22Rv1 (cell line): ENCODE measurements at regions not wholly inside any gene's neighbourhood (a gene's known extent, or its start where the extent isn't known, plus 50 kb on each side); places are given as distances from the start of the nearest gene placed in this dataset.

ENCODE experiments used
- CTCF ChIP-seq: fragments of 450-650 bp; IDR thresholded peaks from 2 replicates; pipeline ENCODE4 v1.5.1; 2017; ENCODE audit warnings: mild to moderate bottlenecking
- ZFX ChIP-seq: fragments of 450-650 bp; IDR thresholded peaks from 2 replicates; pipeline ENCODE4 v1.6.1; 2017; ENCODE audit warnings: antibody characterized with exemption, borderline replicate concordance

- TF ChIP-seq CTCF: no peak
- TF ChIP-seq ZFX: no peak
These were observed 110.2 kb downstream of the MZT1 start for GRCh38 chr13:72617186-72617585.
